ENCODE measurements at regions not wholly inside any gene's neighbourhood (a gene's known extent, or its start where the extent isn't known, plus 50 kb on each side); places are given as distances from the start of the nearest gene placed in this dataset.
"Not testable (repeated sequence)": the region's sequence is repeated elsewhere in the genome, so short reads cannot be mapped to it uniquely, and the experiment has no call there.

- not testable (repeated sequence) for TF ChIP-seq CTCF, EZH2 (IDR thresholded peaks at IDR 0.05)
These were observed 56.6 kb upstream of the GOLGA8N start for GRCh38 chr15:32536507-32537172.

Measured in neural progenitor cell (in vitro differentiated cells).